IgD-negative memory B cell (primary cell): ENCODE measurements at regions not wholly inside any gene's neighbourhood (a gene's known extent, or its start where the extent isn't known, plus 50 kb on each side); places are given as distances from the start of the nearest gene placed in this dataset.
"Not testable (repeated sequence)": the region's sequence is repeated elsewhere in the genome, so short reads cannot be mapped to it uniquely, and the experiment has no call there.

Experiments used
- H3K27ac Mint-ChIP-seq, 3 donors: one replicate each; pipeline ENCODE4 v1.8.0; 2020 to 2022; ENCODE audit warnings: mild to moderate bottlenecking in 3 of 3, mixed read lengths in 3 of 3, moderate library complexity in 1 of 3
- H3K27me3 Mint-ChIP-seq: one replicate; pipeline ENCODE4 v1.8.0; 2021; ENCODE audit warnings: mixed read lengths
- H3K36me3 Mint-ChIP-seq: one replicate; pipeline ENCODE4 v1.8.0; 2020; ENCODE audit warnings: mild to moderate bottlenecking, mixed read lengths
- H3K4me1 Mint-ChIP-seq, 3 donors: one replicate each; pipeline ENCODE4 v1.8.0; 2020 to 2022; ENCODE audit warnings: mixed read lengths in 3 of 3, mild to moderate bottlenecking in 1 of 3
- H3K4me3 Mint-ChIP-seq, 4 donors: one replicate each; pipeline ENCODE4 v1.8.0; 2020 to 2022; ENCODE audit warnings: mild to moderate bottlenecking in 4 of 4, mixed read lengths in 4 of 4, moderate library complexity in 3 of 4
- H3K9me3 Mint-ChIP-seq, 3 donors: one replicate each; pipeline ENCODE4 v1.8.0; 2020 to 2021; ENCODE audit warnings: mixed read lengths in 3 of 3, mild to moderate bottlenecking in 1 of 3

DNA sequence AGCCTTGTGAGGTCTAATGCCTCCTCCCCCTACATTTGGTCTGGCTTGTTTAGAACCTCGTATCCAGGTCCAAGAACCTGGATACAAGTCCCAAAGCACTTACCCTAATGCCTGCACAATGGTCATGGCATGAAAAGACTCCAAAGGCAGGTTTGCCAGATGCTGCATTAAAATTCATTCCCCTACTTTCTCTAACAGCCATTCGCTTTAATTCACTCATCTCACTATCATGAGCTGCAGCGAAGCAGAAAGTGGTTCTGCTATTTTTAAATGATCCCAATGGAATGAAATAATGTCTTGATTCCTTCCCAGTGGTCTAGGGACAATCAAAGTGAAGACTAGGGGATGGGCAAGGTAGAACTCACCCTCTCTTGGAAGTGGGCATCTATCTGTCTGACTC is 72.5 kb upstream of the MAX start:
- H3K27me3 Mint-ChIP-seq = no peaks in the 10 kb centered on the region
- no peaks in the 10 kb centered on the region for H3K9me3 Mint-ChIP-seq
- peak overlapping the region in 1 of 3 donors; percentile 21 for H3K27ac Mint-ChIP-seq
- no peaks in the 10 kb centered on the region for H3K36me3 Mint-ChIP-seq
- H3K4me1 Mint-ChIP-seq = peaks cover 19 to 30% (median 22%) of the 10 kb centered on the region in 3 donors
- no peak overlapping the region for H3K4me3 Mint-ChIP-seq

DNA sequence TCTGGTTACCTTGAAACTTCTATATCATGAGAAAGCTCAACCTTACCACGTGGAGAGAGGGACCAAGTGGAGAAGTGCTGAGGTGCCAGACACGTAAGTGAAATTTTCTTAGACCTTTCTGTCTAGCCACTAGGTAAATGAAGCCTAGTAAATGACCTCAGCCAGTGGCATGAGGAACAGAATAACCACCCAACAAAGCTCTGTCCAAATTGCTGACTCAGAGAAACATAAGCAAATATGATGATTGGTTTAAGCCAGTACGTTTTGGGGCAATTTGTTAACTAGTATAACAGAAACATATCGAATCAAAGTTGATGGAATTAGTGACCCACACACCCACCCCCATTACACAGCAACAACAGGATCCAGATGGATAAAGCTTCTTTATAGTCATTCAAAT is 75.2 kb upstream of the MAX start:
- Mint-ChIP-seq H3K27me3 (no peaks in the 10 kb centered on the region), H3K4me3 (no peak overlapping the region), H3K27ac (no peak overlapping the region), H3K9me3 (peaks cover 0 to 8% (median 6%) of the 10 kb centered on the region in 3 donors), H3K36me3 (no peaks in the 10 kb centered on the region), H3K4me1 (peaks cover 15 to 28% (median 15%) of the 10 kb centered on the region in 3 donors)

DNA sequence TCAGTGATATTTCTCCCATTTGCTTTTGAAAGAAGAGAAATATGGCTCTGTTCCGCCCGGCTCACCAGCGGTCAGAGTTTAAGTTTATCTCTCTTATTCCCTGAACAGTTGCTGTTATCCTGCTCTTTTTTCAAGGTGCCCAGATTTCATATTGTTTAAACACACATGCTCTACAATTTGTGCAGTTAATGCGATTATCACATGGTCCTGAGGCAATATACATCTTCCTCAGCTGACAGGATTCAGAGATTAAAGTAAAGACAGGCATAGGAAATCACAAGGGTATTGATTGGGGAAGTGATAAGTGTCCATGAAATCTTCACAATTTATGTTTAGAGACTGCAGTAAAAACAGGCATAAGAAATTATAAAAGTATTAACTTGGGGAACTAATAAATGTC is 76.9 kb upstream of the MAX start:
- H3K36me3 Mint-ChIP-seq, H3K4me3 Mint-ChIP-seq, H3K27me3 Mint-ChIP-seq: not testable (repeated sequence)
- Mint-ChIP-seq H3K4me1 (peaks cover 13 to 24% (median 15%) of the 10 kb centered on the region in 3 donors), H3K9me3 (peaks cover 0 to 15% (median 6%) of the 10 kb centered on the region in 3 donors), H3K27ac (peak overlapping the region; percentile 3 to 88 (median 3))

DNA sequence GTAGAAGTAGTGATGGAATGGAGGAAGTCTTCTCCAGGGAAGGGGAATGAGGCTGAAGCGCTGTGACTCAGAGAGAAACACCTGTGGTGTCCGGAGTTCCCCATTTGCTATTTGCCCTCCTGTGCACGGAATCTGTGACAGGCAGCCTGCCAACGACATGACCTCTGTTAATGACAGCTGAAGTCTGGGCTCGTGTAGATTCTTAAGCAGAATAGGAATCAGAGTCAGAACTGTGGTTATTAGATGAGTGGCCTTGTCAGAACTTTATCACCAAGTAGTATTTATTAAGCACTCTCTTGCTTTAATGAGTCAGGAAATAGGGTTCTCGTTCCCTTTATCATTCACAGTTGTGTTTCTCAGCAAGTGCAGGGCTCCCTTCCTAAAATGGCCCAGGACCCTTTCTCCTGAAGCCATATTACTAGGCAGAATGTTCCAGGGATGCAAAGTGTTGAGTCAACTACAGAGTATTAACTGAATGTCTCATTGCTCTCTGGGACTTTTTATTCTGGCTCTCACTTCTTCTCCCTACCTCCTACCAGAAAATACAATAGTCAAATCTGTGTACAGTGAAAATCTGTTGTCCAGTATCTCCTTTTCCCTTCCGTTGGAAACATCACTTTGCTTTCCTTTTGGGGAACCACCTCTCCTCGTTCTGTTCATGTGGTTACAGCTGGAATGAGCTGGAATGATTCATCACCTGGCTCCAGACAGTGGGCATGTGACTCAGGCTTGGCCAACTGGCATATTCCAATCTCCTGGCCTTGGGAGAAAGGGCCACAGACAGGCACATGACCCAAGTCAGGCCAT is 77.8 kb upstream of the MAX start:
- Mint-ChIP-seq H3K27ac (peak overlapping the region; percentile 3 to 88 (median 3)), H3K36me3 (no peaks in the 10 kb centered on the region), H3K4me3 (peak overlapping the region in 1 of 4 donors; percentile 65)

DNA sequence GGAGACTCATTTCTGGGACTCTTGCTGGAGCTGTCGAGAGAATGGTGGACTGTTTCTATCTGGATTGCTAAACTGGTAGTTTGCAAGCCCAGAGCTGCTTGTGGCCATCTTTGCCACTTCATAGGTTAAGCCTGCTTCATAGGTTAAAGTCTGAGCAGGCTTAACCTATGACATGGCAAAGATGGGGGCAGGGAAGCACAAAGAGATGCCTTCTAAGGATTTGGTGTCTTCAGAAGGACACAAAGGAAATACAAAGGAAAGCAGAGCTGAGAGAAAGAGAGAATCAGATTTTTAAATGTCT is 78.4 kb upstream of the MAX start:
- no peak overlapping the region for H3K4me3 Mint-ChIP-seq
- H3K27me3 Mint-ChIP-seq = no peaks in the 10 kb centered on the region
- no peaks in the 10 kb centered on the region for H3K36me3 Mint-ChIP-seq
- H3K27ac Mint-ChIP-seq = peak overlapping the region in 1 of 3 donors; percentile 3
- peaks cover 0 to 15% (median 6%) of the 10 kb centered on the region in 3 donors for H3K9me3 Mint-ChIP-seq
- peaks cover 13 to 19% (median 15%) of the 10 kb centered on the region in 3 donors for H3K4me1 Mint-ChIP-seq

More for the DNA sequence above, 77.8 kb upstream of the MAX start:
- Mint-ChIP-seq H3K4me1 (peaks cover 13 to 20% (median 15%) of the 10 kb centered on the region in 3 donors), H3K9me3 (peaks cover 0 to 15% (median 6%) of the 10 kb centered on the region in 3 donors), H3K27me3 (no peaks in the 10 kb centered on the region)

DNA sequence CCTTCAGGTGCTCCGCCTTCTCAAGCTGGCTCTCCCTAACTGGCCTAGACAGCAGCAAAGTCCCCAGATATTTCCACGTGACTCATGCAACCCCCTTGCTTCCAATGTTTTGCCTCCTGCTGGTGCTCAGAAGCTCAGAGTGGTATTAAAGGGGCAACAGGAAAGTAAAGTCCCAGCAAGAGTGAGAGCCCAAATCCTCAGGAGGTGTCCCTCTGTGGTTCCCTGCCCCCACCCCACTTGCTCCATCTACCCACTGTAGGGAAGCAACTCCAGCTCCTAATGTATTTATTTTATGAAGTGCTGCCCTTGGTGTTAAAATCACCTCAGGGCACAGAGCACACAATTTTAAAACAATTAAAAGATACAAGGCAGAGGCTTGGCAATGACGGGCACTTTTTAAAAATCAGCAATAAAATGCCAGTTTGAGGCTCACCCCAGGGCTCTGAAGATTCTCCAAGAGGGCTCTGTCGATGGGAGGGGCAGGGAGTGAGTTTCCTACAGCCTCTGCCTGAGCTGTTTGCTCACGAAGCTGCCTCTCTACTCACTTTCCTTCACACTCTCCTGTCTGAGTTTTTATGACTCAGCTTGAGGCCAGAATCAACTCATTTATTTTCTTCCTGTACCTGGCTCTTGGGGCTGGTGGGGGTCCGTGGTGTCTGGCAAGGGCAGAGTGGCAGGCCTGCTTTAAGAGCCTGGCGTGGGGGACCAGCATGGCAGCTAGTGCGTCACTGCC is 81.9 kb upstream of the MAX start:
- Mint-ChIP-seq H3K4me3 (no peak overlapping the region), H3K4me1 (peaks cover 19 to 29% (median 23%) of the 10 kb centered on the region in 3 donors), H3K27ac (peak overlapping the region in 1 of 3 donors; percentile 46), H3K27me3 (no peaks in the 10 kb centered on the region), H3K36me3 (peaks cover 1% of the 10 kb centered on the region), H3K9me3 (peaks cover 0 to 15% (median 6%) of the 10 kb centered on the region in 3 donors)

DNA sequence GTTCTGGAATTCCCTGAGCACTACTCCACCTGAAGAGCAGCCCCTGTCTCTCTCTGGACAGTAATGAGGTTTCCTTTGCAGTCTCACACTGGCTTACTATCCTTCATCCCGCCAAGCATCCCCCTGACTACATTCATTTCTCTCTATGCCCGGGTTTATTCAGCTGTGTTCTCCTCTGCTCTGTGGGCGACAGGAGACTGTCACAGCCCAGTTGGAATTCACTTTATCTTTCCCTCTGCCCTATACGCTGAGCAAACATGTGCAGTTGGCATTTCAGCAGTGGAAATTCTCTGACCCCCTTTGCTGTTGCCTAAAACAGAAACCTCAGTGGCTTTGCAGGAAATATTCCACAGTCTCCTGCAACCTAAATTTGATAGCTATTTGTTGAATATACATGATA is 83.5 kb upstream of the MAX start:
- no peak overlapping the region for H3K27ac Mint-ChIP-seq
- no peak overlapping the region for H3K4me3 Mint-ChIP-seq
- peaks cover 0 to 15% (median 6%) of the 10 kb centered on the region in 3 donors for H3K9me3 Mint-ChIP-seq
- peaks cover 10 to 14% (median 13%) of the 10 kb centered on the region in 3 donors for H3K4me1 Mint-ChIP-seq
- H3K36me3 Mint-ChIP-seq = peaks cover 1% of the 10 kb centered on the region
- no peaks in the 10 kb centered on the region for H3K27me3 Mint-ChIP-seq

DNA sequence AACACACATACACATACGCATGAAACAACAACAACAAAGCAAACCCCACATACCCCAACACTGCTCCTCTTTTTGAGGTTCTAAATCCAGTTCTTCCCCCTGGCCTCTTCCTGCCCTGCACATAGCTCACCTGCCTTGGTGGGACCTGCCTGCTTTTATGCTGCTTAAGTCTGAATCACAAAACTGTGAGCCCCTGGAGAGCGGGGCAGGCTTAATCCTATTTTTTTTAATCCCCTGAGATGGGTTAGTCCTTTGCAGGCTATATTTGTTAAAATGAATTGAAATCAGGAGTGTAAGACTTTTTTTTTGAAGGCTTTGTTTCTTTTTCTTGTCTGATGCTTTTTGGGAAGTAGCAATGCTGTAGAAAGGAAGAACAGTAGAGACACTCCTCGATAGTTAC is 84.6 kb upstream of the MAX start:
- no peaks in the 10 kb centered on the region for H3K27me3 Mint-ChIP-seq
- H3K4me3 Mint-ChIP-seq = no peak overlapping the region

DNA sequence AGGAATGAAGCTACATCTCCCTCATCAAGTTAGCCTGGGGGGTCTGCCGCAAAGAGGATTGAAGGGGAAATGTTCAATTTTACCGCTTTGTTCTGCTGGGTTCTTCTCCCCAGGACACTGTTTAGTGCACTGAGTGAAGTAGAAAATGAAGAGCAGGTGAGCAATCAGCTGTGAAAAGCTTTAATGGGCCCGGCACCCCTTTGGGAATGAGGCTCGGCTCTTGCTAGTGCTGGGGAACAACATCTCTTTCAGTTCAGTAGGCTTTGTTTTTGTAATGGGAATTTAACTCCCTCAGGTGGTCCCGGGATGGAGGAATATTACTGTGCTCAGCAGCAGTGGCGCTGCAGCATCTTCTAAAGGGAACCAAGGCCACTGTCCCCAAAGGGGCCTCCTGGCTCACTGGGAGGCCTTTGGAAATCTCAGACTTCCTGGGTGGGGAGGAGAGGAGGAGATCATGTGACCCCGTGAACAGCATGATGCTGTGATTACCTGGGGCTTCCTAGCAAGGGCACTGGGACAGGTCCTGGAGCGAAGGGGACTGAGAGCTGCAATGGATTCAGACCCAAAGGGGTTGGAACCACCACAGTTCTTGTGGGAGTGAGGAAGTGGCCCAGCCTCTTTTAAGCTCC is 85.2 kb upstream of the MAX start:
- peaks cover 0 to 6% (median 0%) of the 10 kb centered on the region in 3 donors for H3K9me3 Mint-ChIP-seq
- peaks cover 11 to 15% (median 13%) of the 10 kb centered on the region in 3 donors for H3K4me1 Mint-ChIP-seq
- no peaks in the 10 kb centered on the region for H3K27me3 Mint-ChIP-seq
- peaks cover 1% of the 10 kb centered on the region for H3K36me3 Mint-ChIP-seq
- H3K4me3 Mint-ChIP-seq = peak overlapping the region in 1 of 4 donors; percentile 61
- peak overlapping the region in 1 of 3 donors; percentile 58 for H3K27ac Mint-ChIP-seq

More for the DNA sequence above, 84.6 kb upstream of the MAX start:
- peaks cover 1% of the 10 kb centered on the region for H3K36me3 Mint-ChIP-seq
- H3K27ac Mint-ChIP-seq = peak overlapping the region in 1 of 3 donors; percentile 58
- H3K4me1 Mint-ChIP-seq = peaks cover 11 to 15% (median 13%) of the 10 kb centered on the region in 3 donors
- H3K9me3 Mint-ChIP-seq = peaks cover 0 to 12% (median 0%) of the 10 kb centered on the region in 3 donors

DNA sequence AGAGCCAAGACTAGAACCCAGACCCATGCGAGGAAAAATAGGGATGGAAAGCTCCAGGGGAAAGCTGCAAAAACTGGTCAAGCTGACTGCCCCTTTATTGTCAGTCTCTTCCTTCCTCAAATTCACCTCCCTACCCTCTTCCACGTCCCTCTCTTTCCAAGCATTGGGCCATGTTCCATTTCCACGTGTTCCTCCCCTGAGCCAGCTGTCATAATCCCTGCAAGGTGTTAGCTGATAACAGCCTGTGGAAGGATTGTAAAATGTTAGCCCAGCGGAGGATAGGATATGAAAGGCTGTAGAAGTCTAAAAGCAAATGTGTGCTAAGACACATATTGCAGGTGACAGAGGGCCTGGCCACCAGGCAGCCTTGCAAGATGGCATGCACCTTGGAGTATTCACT is 88.0 kb upstream of the MAX start:
- Mint-ChIP-seq H3K27ac (no peak overlapping the region), H3K4me1 (peaks cover 25 to 30% (median 26%) of the 10 kb centered on the region in 3 donors), H3K4me3 (peak overlapping the region in 1 of 4 donors; percentile 73), H3K9me3 (no peaks in the 10 kb centered on the region), H3K36me3 (peaks cover 3% of the 10 kb centered on the region), H3K27me3 (no peaks in the 10 kb centered on the region)

DNA sequence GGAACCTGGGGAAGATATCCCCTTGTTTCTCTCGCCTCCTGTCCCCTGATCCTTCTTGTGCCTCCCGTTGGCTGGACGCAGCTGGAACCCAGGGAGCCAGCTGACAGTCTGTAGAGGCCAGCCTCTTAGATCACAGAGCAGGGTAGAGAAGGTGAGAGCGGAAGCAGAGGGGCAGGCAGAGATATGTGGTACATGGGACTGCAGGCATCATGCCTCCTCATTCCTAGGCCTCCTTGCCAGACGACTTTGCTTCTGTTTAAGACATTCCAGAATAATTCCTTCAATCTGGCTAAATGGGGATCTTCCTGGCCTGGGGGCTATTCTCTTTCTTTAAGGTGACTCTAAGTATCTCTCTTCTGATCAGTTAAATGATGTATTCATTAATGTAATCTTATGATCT is 89.4 kb upstream of the MAX start:
- H3K9me3 Mint-ChIP-seq = no peaks in the 10 kb centered on the region
- H3K4me1 Mint-ChIP-seq = peaks cover 33 to 36% (median 33%) of the 10 kb centered on the region in 3 donors
- H3K36me3 Mint-ChIP-seq = peaks cover 3% of the 10 kb centered on the region
- H3K4me3 Mint-ChIP-seq = no peak overlapping the region
- H3K27ac Mint-ChIP-seq = no peak overlapping the region
- no peaks in the 10 kb centered on the region for H3K27me3 Mint-ChIP-seq

DNA sequence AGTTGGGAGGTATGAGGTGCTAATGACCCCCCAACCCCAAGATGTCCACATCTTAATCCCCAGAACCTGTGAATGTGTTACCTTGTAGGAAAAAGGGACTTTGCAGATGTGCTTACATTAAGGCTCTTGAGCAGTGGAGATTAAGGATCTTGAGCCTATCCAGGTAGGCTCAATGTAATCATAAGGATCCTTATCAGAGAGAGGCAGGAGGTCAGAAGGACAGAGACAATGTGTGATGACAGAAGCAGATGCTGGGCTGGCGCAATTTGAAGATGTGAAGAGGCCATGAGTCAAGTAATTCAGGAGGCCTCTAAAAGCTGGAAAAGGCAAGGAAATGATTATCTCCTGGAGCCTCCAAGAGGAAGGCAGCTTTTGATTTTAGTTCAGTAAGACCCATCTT is 90.4 kb upstream of the MAX start:
- no peaks in the 10 kb centered on the region for H3K27me3 Mint-ChIP-seq
- peaks cover 2% of the 10 kb centered on the region for H3K36me3 Mint-ChIP-seq
- peak overlapping the region in 1 of 4 donors; percentile 18 for H3K4me3 Mint-ChIP-seq
- no peaks in the 10 kb centered on the region for H3K9me3 Mint-ChIP-seq
- H3K27ac Mint-ChIP-seq = no peak overlapping the region
- H3K4me1 Mint-ChIP-seq = peaks cover 31 to 34% (median 33%) of the 10 kb centered on the region in 3 donors

DNA sequence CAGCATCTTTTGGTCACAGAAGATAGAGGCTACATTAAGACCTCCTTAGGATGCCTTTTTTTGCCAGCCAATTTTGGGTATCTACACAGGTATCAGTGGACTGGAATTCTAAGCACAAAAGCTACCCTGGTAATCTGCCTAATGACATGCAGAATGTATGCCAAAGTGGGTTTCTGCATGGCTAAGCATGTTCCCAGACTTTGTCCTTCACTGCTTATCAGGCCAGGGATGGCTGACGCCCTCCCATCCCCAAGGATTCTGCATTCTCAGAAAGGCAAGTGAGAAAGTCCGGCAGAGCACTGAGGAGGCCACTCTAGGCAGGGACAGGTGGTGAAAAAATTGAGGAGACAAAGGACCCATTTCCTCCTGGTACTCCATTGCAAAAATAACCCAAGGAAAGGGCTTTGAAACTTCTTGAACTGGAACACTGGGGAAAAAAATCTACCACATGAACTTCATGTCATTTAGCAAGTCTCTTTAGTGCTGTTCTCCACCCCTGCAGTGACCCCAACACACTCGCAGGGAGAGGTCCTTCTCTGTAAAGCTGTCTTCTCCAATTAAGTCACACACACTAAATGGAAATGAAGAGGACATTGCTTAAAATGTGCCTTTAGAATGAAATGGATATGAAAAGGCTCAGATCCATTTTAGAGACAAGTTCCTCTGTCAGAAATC is 91.7 kb upstream of the MAX start:
- H3K27ac Mint-ChIP-seq = no peak overlapping the region
- no peaks in the 10 kb centered on the region for H3K27me3 Mint-ChIP-seq
- H3K36me3 Mint-ChIP-seq = peaks cover 2% of the 10 kb centered on the region
- H3K4me1 Mint-ChIP-seq = peaks cover 37 to 41% (median 37%) of the 10 kb centered on the region in 3 donors
- H3K9me3 Mint-ChIP-seq = no peaks in the 10 kb centered on the region
- peak overlapping the region in 2 of 4 donors; percentile 65 to 93 for H3K4me3 Mint-ChIP-seq

DNA sequence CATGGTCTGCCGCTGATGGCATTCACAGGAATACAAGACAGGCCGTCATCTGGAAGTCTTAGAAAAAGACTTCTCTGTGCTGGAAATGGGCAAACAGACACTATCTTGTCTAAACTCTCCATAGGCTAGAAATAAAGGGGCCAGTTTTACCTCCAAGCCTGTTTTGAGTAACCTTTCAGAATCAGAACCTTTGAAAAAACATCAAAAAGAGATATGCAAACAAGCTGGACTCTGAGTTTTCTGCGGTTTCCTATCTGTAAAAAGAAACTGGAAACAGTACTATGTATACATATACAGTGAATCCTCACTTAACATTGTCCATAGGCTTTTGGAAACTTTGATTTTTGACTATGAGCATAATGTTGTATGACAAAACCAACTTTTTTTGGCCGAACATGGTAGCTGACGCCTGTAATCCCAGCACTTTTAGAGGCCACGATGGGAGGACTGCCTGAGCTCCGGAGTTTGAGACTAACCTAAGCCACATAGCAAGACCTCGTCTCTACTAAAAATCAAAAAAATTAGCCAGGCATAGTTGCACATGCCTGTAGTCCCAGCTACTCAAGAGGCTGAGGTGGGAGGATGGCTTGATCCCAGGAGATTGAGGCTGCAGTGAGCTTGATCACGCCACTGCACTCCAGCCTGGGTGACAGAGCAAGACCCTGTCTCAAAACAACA is 92.9 kb upstream of the MAX start:
- H3K4me1 Mint-ChIP-seq = peaks cover 36 to 41% (median 37%) of the 10 kb centered on the region in 3 donors
- H3K9me3 Mint-ChIP-seq = no peaks in the 10 kb centered on the region
- peak overlapping the region; percentile 16 to 94 (median 80) for H3K27ac Mint-ChIP-seq
- H3K27me3 Mint-ChIP-seq = no peaks in the 10 kb centered on the region
- H3K36me3 Mint-ChIP-seq = peaks cover 4% of the 10 kb centered on the region
- H3K4me3 Mint-ChIP-seq = peak overlapping the region; percentile 79 to 95 (median 88)
